HUES64 (cell line): ENCODE measurements at regions not wholly inside any gene's neighbourhood (a gene's known extent, or its start where the extent isn't known, plus 50 kb on each side); places are given as distances from the start of the nearest gene placed in this dataset.
"Not testable (repeated sequence)": the region's sequence is repeated elsewhere in the genome, so short reads cannot be mapped to it uniquely, and the experiment has no call there.

Experiments
- H3K27ac ChIP-seq: 2 replicates; pipeline ENCODE4 v1.7.0; 2013; ENCODE audit warnings: low read depth, low read length, inconsistent platforms
- H3K27me3 ChIP-seq: 2 replicates; pipeline ENCODE4 v1.6.1; 2013; ENCODE audit warnings: mild to moderate bottlenecking, low read length; ENCODE audit not compliant: insufficient read depth
- H3K36me3 ChIP-seq: 2 replicates; pipeline ENCODE4 v1.6.1; 2013; ENCODE audit warnings: mild to moderate bottlenecking, low read length; ENCODE audit not compliant: insufficient read depth
- H3K4me1 ChIP-seq: 2 replicates; pipeline ENCODE4 v1.6.1; 2013; ENCODE audit warnings: mild to moderate bottlenecking, low read length, moderate library complexity; ENCODE audit not compliant: insufficient read depth
- H3K4me3 ChIP-seq: 2 replicates; pipeline ENCODE4 v1.5.1; 2013; ENCODE audit warnings: mild to moderate bottlenecking, low read length, moderate library complexity
- H3K9ac ChIP-seq: 2 replicates; pipeline ENCODE4 v1.6.1; 2013; ENCODE audit warnings: mild to moderate bottlenecking, low read depth, low read length
- H3K9me3 ChIP-seq: 2 replicates; pipeline ENCODE4 v1.6.1; 2013; ENCODE audit warnings: low read depth, low read length; ENCODE audit not compliant: insufficient read depth
- WGBS: fragments of 150-250, 120-280 bp; methylation state at CpG from one replicate; pipeline ENCODE4 v1.1.7; 2013; ENCODE audit warnings: missing lambda C conversion rate; 5-methylcytosine and 5-hydroxymethylcytosine counted together

DNA sequence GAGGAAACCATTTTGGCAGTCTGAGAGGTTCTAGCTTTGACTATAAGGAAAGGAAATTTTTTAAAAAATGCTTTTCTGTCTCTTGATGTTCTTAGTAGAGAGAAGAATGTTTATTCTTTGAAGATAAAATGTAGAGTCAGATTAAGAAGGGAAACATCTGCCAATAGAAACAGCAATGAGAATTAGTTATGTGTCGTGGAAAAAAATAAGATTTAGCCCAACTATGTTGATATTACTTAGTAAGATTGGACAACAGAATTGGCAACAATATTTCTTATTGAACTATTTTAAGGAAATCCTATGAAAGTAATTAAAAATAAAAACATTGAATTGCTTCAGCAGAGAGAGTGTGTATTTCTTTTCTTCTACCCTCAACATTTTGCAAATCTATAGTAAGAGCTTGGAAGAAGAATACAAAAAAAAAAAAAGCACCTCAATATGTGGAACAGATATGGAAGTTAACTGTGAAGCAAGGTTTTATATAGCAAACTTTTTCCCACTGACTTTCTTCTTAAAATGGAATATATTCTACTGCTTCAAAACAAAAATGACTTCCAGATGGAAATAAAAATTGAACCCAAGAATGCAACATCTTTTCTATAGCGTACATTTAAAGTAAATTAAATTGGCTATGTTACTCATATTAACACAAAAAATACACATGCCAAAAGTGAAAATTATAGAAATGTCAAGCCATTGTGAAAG, 177.9 kb downstream of the FAM124B start:
- Histone ChIP-seq H3K9me3 (no peaks in the 10 kb centered on the region), H3K4me3 (no peak overlapping the region), H3K36me3 (no peaks in the 10 kb centered on the region), H3K27ac (no peak overlapping the region), H3K4me1 (peaks cover 21% of the 10 kb centered on the region), H3K9ac (no peak overlapping the region), H3K27me3 (no peaks in the 10 kb centered on the region)
- WGBS, result 100% methylated on average over 1 of the region's 2 CpGs

- Histone ChIP-seq H3K36me3 (no peaks in the 10 kb centered on the region), H3K9me3 (no peaks in the 10 kb centered on the region), H3K27me3 (no peaks in the 10 kb centered on the region), H3K4me3 (no peak overlapping the region), H3K27ac (no peak overlapping the region), H3K4me1 (peaks cover 21% of the 10 kb centered on the region), H3K9ac (no peak overlapping the region)
- 70% methylated on average over 1 of the region's 1 CpG for WGBS
These were observed 178.9 kb downstream of the FAM124B start for GRCh38 chr2:224222974-224223373.

DNA sequence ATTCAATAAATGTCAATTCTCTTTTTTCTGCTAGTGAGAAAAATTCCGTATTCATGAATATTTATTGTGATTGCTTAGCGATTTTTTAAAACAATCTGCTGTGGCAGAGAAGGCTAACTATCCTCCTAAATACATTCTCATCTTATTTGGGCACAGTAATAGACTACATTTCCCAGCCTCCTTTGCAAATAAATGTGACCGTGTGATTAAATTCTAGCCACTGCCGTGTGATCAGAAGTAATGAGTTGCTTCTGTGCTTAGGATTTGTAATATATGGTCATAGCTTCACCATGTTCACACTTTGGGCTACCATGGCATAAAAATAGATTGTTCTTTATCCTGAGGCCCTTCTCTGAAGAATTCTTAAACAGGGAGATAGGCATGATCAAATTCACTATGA, 179.6 kb downstream of the FAM124B start:
- no peaks in the 10 kb centered on the region for H3K27me3 ChIP-seq
- no peaks in the 10 kb centered on the region for H3K9me3 ChIP-seq
- WGBS, result 55% methylated on average over 4 of the region's 4 CpGs

DNA sequence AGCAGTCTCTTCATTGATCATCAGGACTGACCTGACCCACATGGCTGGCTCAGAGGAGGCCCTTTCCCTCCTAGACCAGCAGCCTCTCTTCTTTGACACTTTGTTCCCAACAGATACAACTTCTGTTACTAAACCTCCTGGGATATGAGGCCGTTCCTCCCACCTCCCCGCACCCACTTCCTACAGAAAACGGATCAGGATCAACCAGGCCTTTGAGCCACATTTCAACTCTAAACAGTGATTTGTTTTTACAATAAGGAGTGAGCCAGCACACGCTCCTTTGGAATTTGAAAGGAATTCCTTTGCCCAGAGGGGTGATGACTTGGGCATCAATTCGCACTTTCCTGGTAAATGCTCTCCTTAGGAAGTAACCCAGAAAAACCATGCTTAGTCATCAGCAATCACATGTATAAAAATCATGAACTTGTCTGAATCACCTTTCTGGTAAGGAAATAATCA, 180.4 kb downstream of the FAM124B start:
- no peaks in the 10 kb centered on the region for H3K9me3 ChIP-seq
- H3K36me3 ChIP-seq, result no peaks in the 10 kb centered on the region
- no peaks in the 10 kb centered on the region for H3K27me3 ChIP-seq
- H3K4me3 ChIP-seq, result no peak overlapping the region
- H3K27ac ChIP-seq, result peak overlapping the region; percentile 55
- 34% methylated on average over 5 of the region's 5 CpGs for WGBS
- H3K9ac ChIP-seq, result no peak overlapping the region; the same call in 1 of the 2 replicates
- H3K4me1 ChIP-seq, result peaks cover 21% of the 10 kb centered on the region

More for the DNA sequence above, 179.6 kb downstream of the FAM124B start:
- H3K4me3 ChIP-seq, result no peak overlapping the region
- peak overlapping the region; percentile 55; the same call in 1 of the 2 replicates for H3K27ac ChIP-seq
- peaks cover 21% of the 10 kb centered on the region for H3K4me1 ChIP-seq
- H3K36me3 ChIP-seq, result no peaks in the 10 kb centered on the region
- no peak overlapping the region for H3K9ac ChIP-seq

- H3K4me1 ChIP-seq, result peaks cover 21% of the 10 kb centered on the region
- H3K27me3 ChIP-seq, result no peaks in the 10 kb centered on the region
- H3K9me3 ChIP-seq, result no peaks in the 10 kb centered on the region
- H3K36me3 ChIP-seq, result no peaks in the 10 kb centered on the region
- H3K4me3 ChIP-seq, result no peak overlapping the region
- no peak overlapping the region for H3K9ac ChIP-seq
- WGBS, result 83% methylated on average over 4 of the region's 4 CpGs
- peak overlapping the region; percentile 55 for H3K27ac ChIP-seq
These were observed 181.2 kb downstream of the FAM124B start for GRCh38 chr2:224220586-224221255.

DNA sequence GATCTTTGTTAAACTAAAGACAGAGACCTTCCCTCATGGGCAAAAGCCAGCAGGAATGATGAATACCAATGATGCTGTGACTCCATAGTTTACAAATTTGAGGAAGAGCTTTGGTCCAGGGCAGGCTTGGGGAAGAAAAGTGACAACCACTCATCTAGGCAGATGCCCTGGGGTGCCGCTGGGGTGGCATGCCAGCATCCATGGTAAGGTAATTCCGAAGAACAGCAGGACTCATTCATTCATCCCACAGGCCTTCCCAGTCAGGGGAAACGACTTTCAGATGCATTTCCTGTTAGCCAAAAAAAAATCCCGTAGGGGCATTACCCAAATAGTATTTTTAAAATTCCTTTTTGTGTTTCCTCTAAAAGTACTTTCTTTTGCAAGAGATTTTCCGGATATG, 180.7 kb upstream of the SERPINE2 start:
- 81% methylated on average over 5 of the region's 5 CpGs for WGBS
- Histone ChIP-seq H3K4me1 (peaks cover 21% of the 10 kb centered on the region), H3K9me3 (no peaks in the 10 kb centered on the region), H3K9ac (no peak overlapping the region), H3K4me3 (no peak overlapping the region), H3K36me3 (no peaks in the 10 kb centered on the region), H3K27me3 (no peaks in the 10 kb centered on the region), H3K27ac (no peak overlapping the region)

GRCh38 chr2:224217962-224218347, 178.9 kb upstream of the SERPINE2 start:
- Histone ChIP-seq H3K36me3 (no peaks in the 10 kb centered on the region), H3K27me3 (no peaks in the 10 kb centered on the region), H3K9ac (no peak overlapping the region), H3K4me3 (no peak overlapping the region), H3K9me3 (no peaks in the 10 kb centered on the region), H3K4me1 (peaks cover 21% of the 10 kb centered on the region), H3K27ac (no peak overlapping the region)
- 74% methylated on average over 3 of the region's 3 CpGs for WGBS

DNA sequence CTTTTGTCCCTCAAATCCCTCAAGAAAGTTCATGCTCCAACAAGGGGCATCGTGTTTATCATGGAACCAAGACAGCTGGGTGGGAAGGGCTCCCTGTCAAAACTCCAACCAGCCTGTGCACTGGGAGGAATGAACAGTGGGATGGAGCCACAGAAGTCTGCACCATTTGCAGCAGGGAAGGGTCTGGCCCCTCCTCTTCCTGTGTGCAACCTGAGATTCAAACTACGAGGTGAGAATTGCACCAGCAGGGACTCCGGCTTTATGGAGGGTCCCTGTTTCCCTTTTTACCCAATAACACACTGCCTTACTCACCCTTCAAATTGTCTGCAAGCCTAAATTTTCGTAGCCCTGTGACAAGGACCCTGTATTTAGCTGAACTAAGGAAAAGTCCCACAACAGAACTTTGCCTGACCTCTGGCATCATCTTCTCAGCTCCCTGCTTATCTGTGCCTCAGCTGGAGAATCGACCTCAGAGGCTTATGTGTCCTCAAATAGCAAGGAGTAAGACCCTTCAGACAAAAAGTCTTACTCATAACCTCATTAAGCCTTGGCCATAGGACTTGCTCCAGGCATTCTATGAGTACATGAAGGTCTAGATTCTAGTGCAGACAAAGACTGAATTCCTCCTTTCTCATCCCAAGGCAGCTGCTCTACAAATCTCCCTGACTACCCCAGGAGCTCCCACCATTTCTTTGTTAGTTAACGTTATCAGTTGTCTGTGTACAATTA, 178.3 kb upstream of the SERPINE2 start:
- Histone ChIP-seq H3K4me3 (no peak overlapping the region), H3K9me3 (no peaks in the 10 kb centered on the region), H3K4me1 (peaks cover 18% of the 10 kb centered on the region), H3K9ac (no peak overlapping the region), H3K36me3 (no peaks in the 10 kb centered on the region), H3K27ac (no peak overlapping the region), H3K27me3 (no peaks in the 10 kb centered on the region)
- WGBS, result 79% methylated on average over 6 of the region's 6 CpGs

GRCh38 chr2:224215611-224216010, 176.5 kb upstream of the SERPINE2 start:
- not testable (repeated sequence) for H3K9ac ChIP-seq, H3K36me3 ChIP-seq, H3K4me3 ChIP-seq, H3K27me3 ChIP-seq, H3K9me3 ChIP-seq, H3K27ac ChIP-seq
- H3K4me1 ChIP-seq, result peaks cover 13% of the 10 kb centered on the region; the same call in 1 of the 2 replicates
- 61% methylated on average over 3 of the region's 3 CpGs for WGBS

DNA sequence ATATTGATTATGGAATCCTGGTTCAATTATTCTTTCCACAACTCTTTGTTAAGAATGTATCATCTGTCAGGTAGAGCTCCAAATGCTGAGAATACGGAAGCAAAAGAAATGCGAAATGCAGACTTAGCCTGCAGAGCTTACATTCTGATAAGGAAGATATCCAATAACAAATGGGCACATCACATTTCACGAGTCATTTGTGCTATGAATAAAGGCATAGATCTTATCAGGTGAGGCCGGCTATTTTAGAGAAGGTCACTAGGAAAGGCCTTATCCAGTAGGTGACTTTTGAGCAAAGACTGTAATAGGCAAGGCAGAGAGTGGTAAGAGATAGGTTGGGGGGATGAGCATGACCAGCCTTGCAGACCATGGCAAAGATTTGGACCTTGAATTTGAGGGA, 174.3 kb upstream of the SERPINE2 start:
- Histone ChIP-seq H3K36me3 (no peaks in the 10 kb centered on the region), H3K9ac (no peak overlapping the region), H3K27ac (no peak overlapping the region), H3K27me3 (no peaks in the 10 kb centered on the region), H3K4me3 (no peak overlapping the region), H3K9me3 (no peaks in the 10 kb centered on the region), H3K4me1 (peaks cover 17% of the 10 kb centered on the region; the same call in 1 of the 2 replicates)
- WGBS, result 77% methylated on average over 4 of the region's 4 CpGs

GRCh38 chr2:224211791-224212190, 172.7 kb upstream of the SERPINE2 start:
- no peak overlapping the region for H3K4me3 ChIP-seq
- H3K27ac ChIP-seq, result no peak overlapping the region
- H3K36me3 ChIP-seq, result no peaks in the 10 kb centered on the region
- no peak overlapping the region for H3K9ac ChIP-seq
- H3K4me1 ChIP-seq, result peaks cover 17% of the 10 kb centered on the region; the same call in 1 of the 2 replicates
- 43% methylated on average over 4 of the region's 4 CpGs for WGBS
- H3K27me3 ChIP-seq, result no peaks in the 10 kb centered on the region
- no peaks in the 10 kb centered on the region for H3K9me3 ChIP-seq
